Caki2 (cell line): ENCODE measurements at regions not wholly inside any gene's neighbourhood (a gene's known extent, or its start where the extent isn't known, plus 50 kb on each side); places are given as distances from the start of the nearest gene placed in this dataset.

Experiments used
- DNase-seq: peaks from one replicate; pipeline ENCODE4 v3.0.0-alpha.2; 2015; ENCODE audit warnings: low read depth
- in situ Hi-C: cut with HindIII; loops from 2 replicates; pipeline ENCODE4 v1.10.0; 2016; ENCODE audit warnings: low sequenced_read_pairs, low pct_unique_long_range_greater_than_20kb, mixed read lengths

DNA sequence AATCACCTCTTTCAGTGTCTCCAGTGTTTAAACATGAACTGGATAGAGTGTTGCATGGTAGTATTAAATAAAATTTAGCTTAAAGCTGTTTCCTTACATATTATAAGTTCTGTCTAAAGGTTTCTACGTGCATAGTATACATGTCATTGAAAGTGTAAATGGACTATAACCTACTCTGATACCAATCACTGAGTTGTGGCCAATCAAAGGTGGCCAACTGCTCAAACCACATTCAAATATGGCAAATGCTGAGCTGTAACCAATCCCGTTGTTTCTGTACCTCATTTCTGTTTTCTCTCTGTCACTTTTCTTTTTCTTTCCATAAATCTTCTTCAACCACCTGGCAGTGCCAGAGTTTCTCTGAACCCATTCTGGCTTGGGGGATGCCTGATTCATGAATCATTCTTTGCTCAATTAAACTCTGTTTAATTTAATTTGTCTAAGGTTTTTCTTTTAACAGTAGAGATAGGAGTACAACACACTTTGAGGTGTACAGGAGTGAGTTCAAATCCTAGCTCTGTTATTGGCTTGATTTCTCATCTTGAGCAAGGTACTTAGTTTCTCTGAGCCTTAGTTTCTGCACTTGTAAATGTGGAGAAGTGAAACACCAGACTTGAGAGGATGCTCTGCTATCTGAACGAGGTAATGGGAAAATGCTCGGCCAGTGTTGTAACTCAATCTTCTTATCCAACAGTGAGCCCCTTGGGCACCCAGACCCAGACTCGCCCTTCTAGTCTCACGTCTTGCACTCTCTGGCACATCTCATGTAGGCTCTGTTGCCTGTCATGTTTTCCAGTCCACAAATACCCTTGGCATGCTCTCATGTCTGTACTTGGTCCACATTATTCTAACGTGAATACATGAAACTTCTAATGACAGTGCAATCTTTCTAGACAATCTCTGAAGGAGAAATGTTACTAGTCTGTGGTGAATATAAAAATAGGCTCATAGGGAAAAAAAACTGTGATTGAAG is 228.0 kb downstream of the PIK3C3 start:
- in situ Hi-C loops, result no loop called here
- peak; percentile 82 for DNase-seq

DNA sequence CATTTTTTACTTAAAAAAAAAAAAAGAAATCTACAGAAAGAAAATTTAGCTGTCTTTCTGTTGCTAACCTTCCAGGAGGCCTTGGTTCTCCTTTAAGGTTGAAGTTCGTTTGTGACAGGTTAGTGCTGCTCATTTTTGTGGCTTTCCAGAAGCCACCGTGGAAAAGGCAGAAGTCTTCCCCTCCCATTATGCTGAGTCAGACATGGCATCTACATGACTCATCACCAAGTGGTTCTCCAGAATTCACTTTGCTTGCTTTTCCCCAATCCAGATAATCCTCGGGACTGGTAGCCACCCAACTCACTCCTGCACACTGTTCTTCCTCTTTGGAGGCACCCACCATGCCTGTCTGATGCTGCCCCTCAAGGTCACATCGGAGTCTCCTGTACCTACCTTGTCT is 228.7 kb downstream of the PIK3C3 start:
- in situ Hi-C loops, result no loop called here
- peak; percentile 69 for DNase-seq

DNA sequence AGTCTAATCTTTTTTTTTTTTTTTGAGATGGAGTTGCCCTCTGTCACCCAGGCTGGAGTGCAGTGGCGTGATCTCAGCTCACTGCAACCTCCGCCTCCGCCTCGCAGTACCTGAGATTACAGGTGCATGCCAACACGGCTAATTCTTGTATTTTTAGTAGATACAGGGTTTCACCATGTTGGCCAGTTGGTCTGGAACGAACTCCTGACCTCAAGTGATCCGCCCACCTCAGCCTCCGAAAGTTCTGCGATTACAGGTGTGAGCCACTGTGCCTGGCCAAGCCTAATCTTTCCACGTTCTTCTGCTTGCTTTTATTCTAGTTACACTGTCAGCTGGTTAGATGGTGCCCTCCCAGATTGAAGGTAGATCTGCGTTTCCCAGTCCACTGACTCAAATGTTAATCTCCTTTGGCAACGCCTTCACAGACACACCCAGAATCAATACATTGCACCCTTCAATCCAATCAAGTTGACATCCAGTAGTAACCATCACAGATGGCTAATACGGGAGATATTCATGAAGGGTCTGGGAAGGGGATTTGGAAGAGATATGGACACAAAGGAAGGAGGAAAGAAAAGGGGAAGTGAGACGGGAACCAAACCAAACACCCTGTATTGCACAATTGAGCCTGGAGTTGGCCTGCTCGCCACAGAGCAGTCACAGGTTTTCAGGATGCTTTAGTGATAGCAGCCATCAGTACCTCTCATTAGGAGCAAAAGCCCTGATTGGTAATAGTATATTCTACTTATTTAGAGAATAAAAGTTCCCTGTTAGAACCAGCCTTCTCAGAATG is 229.8 kb downstream of the PIK3C3 start:
- in situ Hi-C loops, result no loop called here
- no peak for DNase-seq

DNA sequence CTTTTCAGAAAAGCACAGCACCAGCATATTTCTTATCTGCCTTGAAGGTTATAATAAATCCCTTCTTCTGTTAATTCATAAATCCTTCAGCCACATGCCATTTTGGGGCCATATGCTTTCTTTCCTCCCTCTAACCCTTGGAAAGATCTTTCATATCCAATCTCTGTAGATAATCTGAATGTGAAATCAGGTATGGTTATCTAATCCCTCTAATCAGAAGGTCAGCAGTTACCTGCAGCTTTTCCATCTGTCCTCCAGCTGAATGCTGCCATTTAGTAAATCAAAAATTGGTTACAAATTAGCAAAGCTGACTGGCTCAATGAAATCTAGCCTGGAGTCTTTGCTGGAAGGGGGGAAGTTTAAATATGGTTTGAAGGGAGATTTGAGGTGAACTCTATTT is 230.5 kb downstream of the PIK3C3 start:
- in situ Hi-C loops, result no loop called here
- DNase-seq, result no peak

DNA sequence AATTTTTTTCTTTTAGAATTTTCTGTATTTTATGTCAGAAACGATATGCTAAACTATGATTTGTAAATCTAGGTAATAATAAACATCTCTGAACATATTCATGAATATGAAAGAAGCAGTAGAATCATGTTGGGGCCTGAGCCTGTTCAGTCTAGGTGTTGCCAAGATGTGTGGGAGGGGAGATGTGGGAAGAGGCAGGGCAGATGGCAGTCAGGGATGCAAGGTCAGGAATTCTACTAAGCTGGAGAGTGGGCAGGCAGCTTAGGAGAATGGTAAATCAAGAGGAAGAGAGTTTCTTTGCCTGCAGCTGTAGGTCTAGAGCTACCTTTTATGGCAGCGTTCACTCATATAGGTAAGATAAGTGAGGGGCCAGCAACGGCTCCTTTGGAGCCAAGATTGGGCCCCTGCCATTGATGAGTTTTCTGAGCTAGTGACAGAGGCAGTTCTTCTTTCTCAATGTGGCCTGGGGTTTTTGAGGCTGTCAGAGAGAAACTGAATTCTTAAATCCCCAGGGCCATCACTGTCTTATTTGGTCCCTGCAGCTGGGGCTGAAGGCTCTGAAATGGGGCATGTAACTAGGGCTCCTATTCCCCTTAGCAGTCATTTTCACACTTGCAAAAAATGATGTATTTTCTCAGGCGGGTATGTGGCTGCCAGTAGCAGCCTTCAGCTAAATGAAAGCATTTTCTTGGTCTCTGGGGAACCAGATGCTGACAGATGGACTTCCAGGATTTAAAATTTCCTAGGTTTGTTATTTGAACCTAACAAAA is 232.8 kb downstream of the PIK3C3 start:
- no peak for DNase-seq

DNA sequence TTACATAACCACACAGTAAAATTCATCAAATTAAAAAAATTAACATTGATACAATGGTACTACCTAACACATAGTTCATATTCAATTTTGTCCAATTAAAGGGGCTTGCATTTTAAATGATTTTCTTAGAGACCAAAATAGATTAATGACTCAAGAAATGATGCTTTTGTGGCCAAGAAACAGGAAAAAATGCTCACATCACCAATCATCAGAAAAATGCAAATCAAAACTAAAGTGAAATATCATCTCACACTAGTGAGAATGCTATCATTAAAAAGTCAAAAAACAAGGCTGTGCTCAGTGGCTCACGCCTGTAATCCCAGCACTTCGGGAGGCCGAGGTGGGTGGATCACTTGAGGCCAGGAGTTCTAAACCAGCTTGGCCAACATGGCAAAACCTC is 235.6 kb downstream of the PIK3C3 start:
- DNase-seq, result no peak
- in situ Hi-C loops, result no loop called here

More for the DNA sequence above, 232.8 kb downstream of the PIK3C3 start:
- in situ Hi-C loops, result no loop called here

DNA sequence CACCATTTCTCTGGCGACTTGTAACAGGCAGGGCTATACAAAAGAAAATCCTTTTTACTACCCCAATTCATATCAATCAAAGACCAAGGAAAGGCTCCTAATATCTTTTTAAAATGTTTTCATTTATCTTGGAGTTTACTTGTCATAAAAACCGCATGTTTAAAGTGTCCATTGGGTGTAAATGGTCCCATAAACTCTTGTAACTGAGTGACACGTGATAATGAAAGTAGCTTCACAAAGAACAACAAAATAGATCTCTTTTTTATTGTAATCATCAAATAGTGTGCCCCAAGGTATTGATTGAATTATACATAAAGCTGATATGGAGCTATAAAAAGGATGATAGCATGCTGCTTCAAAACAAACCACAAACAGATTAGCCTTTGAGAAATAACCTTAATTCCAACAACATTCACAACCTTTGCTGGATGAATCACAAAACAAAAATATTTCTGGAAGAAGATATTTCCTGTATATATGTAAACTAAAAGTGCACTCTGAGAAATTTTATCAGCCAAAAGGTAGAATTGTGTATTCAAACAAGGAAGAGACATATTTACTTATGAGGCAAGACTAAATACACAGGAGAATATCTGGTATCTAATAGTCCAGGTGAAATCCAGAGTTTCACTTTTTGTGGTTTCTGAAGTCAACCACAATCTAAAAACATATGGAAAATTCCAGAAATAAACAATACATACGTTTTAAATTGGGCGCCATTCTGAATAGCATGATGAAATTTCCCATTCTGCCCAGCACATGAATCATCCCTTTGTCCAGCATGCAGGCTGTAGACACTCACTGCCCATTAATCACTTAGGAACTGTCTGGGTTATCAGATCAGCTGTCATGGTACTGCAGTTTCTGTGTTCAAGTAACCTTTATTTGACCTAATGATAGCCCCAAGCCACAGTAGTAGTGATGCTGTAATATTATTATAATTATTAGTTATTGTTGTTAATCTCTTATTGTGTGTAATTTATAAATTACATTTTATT is 237.5 kb downstream of the PIK3C3 start:
- DNase-seq, result peak; percentile 60
- in situ Hi-C loops, result no loop called here

DNA sequence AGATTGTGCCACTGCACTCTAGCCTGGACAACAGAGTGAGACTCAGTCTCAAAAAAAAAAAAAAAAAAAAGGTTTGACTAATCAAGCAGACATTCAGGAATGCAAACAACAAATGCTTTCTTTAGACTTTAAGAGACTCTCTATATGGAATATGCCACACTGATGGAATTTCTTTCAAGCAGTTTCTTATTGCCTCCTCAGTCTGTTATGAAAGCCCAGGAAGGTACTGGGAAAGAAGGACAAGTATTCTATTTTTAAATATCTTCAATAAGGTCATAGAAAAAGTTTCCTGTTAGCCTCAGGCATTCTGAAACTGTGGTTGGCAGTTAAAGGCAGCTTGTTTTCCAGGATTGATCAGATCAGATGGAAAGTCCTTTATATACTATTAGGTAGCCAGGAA is 241.6 kb downstream of the PIK3C3 start:
- in situ Hi-C loops, result no loop called here
- DNase-seq, result peak; percentile 35

DNA sequence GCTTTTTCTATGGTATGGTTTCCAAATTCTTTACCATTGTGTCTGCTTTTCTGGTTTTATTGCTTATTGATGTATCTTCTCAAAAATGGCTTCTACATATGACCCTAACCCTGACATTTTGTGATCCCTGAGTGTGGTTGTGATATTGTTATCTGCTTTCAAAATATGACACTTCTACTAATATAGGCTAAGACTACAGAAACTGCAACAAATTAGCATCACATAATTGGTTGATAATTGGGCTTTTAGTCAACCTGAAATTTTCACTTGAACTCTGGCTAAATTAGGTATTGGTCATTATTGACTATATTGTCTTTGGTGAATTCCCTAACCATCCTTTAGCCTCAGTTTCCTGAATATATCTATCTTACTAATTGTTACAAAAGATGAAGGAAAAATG is 246.1 kb downstream of the PIK3C3 start:
- DNase-seq, result no peak
- in situ Hi-C loops, result no loop called here

DNA sequence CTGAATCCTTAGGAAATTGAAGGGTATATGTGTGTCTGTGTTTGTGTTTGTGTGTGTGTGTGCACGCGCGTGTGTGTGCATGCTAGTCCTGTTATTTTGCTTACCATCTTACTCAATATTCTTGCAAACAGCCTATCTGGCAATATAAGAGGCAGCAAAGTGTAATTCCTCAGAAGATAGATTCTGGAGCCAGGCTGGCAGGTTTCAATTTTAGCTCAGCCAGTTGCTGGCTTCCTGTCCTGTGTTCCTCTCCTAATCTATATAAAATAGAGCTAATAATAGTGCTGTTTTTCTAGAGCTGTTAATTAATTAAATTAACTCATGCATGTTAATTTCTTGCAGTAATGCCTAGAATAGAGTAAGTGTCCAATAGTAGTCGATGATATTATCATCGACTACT is 256.2 kb downstream of the PIK3C3 start:
- DNase-seq, result no peak
- in situ Hi-C loops, result no loop called here

DNA sequence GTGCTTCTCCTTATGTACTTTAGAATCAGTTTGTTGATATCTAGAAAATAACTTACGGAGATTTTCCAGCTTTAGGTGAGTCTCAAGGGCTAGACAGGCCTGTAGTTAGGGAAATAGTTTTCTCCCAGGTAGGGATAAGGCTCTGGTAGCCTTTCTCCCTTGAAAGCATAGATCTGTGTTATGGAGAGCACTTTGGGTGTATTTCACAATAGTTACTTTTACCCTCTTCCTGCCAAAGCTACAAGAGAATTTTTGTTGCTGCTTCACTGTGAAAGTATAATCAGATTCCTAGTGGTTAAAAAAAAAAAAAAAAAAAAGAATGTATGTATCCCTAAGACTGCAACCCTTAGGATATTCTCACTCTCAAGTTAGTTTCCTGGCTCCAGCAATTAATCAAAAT is 267.5 kb downstream of the PIK3C3 start:
- in situ Hi-C loops, result no loop called here
- DNase-seq, result no peak

DNA sequence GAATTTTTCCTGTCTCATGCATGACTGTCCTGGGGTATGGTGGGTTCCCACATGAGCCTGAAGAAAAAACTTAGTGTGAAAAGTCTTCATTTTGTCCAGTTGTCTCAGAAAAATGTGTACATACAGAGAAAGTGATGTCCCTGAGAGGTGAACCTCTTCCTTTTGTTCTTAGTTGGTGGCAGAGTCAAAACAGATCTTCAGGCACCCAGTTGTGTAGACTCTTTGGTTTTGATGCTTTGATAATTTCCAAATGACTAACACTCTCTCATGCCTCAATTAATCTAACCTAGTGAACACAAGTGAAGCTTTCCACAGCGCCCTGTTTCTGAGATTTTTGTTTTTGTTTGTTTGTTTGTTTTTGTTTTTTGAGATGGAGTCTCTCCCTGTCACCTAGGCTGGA is 273.5 kb downstream of the PIK3C3 start:
- in situ Hi-C loops, result no loop called here
- no peak for DNase-seq

DNA sequence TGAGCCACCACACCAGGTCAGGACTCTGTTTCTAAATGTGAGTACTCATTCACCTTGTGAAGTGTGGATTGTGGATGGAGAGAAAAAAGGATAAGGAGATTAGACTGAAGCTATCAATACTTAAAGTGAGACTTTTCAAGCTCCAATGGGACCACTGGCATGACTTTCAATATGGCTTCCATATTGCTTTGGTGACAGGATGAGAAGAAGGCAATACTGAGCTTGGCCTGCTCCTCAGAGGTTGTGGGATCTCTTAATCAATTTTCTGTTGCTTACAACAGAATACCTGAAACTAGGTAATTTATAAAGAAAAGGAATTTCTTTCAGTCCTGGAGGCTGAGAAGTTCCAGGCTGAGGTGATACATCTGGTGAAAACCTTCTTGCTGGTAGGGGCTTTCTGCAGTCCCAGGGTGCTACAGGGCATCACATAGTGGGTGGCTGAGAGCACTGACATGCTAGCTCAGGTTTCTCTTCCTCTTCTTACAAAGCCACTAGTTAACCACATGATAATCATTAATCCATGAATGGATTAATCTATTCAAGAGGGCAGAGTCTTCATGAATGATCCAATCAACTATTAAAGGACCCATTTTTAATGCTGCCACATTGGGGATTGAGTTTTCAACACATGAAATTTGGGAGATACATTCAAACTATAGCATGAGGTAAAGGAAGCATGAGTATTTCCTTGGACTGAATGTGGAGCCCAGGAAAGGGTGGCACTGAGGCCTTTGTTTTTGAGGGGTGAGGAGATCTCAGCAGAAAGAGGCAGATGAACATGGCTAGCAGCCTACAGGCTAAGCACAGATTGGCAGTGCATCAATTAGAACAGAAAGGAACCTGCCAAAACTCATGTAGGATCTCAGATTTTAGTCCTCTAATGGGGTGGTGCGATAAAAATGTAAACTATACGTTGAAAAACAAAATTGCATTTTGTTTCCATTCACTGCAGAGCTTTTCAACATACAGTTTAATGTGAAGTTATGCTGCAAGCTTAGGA is 274.5 kb downstream of the PIK3C3 start:
- in situ Hi-C loops, result no loop called here

DNA sequence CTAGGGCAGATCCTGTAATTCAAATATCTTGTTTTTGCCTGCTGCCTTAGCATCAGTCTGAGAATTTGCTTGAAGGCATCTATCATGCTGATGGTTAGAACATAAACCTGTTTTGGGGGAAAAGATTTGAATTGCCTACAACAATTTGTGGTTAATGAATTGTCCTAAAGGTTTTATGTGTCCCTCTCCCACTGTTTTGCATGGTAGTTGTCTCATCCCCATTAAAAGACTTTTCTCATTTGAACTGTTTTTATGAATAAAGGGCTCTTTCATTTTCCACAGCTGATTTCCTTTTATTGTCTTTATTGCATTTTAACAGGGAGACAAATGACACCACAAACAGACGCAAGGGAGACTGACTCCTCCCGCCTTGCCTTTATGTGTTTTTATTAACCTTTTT is 275.6 kb downstream of the PIK3C3 start:
- in situ Hi-C loops, result no loop called here
- DNase-seq, result no peak

More for the DNA sequence above, 274.5 kb downstream of the PIK3C3 start:
- no peak for DNase-seq

DNA sequence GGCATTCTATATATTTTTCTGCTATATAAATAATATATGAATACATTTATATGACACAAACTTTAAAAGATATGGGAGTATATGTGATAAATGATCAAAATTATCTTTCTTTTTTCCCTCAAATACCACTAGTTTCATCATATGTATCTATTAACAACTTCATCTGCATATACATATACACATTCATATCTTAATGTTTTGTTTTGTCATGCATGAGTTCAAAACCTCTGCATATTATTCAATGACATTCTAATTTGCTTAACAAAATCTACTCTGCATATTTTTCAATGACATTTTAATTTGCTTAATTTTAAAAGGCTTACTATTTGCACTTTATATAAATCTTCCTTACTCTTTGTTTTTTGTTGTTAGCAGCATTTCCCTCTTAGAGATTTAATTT is 276.2 kb downstream of the PIK3C3 start:
- in situ Hi-C loops, result no loop called here
- no peak for DNase-seq

DNA sequence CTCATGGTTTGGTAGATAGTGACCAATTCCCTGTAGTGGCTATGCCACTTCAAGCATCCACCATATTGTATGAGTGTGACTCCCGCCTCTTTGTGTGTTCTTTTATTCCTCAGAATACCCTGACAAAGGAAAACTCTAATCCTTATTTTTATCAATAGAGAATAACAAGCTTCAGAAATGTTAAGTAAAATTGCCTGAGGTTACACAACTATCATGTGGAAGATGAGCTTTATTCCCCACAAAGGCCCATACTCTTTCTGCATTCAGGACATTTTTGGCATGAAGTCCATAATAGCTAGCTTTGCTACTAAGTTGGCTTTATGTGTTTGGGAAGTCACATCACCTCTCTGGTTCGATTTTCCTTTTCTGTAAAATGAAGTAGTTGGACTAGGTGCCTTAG is 276.8 kb downstream of the PIK3C3 start:
- in situ Hi-C loops, result no loop called here
- no peak for DNase-seq
